ENCODE measurements at regions not wholly inside any gene's neighbourhood (a gene's known extent, or its start where the extent isn't known, plus 50 kb on each side); places are given as distances from the start of the nearest gene placed in this dataset.

DNA sequence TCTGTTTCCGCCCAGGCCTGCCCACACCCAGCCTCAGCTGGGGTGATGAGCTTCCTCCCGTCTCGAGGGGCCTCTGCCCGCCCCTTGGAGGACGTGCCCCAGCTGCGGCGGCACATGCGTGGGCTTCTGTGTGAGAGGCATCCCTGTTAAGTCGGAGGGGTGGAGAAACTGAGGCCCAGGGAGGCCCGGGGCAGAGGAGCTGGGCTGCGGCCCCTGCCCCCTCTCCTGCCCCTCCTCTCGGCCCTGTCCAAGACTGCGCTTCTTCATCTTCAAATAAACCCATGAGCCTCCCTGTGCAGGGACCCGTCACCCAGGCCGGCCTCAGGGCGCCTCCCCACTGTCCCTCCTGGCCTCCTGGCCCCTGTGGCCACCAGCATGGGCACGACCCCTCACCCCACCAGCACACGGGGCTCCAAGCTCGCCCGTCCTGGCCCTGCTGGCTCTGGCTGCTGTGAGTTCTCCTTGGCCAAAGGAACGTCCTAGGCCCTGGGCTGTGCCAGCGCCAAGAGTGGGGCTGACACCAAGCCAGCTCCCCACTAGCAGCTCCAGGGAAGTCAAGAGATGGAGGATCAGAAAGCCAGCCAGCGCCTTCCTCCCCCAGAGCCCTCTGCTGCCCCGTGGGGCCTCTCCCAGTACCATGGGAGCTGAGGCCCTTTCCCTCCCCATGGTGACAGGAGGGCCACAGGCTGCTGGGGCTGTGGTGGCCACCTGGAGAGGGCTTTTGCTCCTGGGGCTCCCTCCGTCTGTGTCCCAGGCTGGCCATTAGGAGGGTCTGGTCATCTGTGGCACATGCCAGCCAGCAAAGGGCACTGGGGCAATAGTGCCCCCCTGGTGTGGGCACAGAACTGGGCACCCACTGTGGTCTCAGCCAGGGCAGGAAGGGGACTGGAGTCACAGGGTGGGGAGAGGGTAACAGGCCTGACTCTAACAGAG, 180.4 kb downstream of the KIF26A start:
- WGBS, 2 donors (ENCODE audit: low coverage in 1 of 2): 74% methylated on average over 23 of the region's 25 CpGs; no CpG with 5 or more reads in 1 of the 2 donors
- no peaks in the 10 kb centered on the region for H3K9me3 ChIP-seq
- TF ChIP-seq POLR2AphosphoS5 (IDR thresholded peaks at IDR 0.05) (no peak), EP300 (IDR thresholded peaks at IDR 0.05; ENCODE audit: low read depth) (no peak), POLR2A (IDR thresholded peaks at IDR 0.05) (no peak)
- TF ChIP-seq, protein P1, sequence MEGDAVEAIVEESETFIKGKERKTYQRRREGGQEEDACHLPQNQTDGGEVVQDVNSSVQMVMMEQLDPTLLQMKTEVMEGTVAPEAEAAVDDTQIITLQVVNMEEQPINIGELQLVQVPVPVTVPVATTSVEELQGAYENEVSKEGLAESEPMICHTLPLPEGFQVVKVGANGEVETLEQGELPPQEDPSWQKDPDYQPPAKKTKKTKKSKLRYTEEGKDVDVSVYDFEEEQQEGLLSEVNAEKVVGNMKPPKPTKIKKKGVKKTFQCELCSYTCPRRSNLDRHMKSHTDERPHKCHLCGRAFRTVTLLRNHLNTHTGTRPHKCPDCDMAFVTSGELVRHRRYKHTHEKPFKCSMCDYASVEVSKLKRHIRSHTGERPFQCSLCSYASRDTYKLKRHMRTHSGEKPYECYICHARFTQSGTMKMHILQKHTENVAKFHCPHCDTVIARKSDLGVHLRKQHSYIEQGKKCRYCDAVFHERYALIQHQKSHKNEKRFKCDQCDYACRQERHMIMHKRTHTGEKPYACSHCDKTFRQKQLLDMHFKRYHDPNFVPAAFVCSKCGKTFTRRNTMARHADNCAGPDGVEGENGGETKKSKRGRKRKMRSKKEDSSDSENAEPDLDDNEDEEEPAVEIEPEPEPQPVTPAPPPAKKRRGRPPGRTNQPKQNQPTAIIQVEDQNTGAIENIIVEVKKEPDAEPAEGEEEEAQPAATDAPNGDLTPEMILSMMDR (IDR thresholded peaks at IDR 0.05): no peak
- DNase-seq: no peak
- H3K4me1 ChIP-seq: peaks cover 0 to 36% (median 23%) of the 10 kb centered on the region in 4 donors
- intact Hi-C loops (cut with DNase I; ENCODE audit: low total_unique reads) (no loop called here), in situ Hi-C loops (cut with MboI; ENCODE audit: low pct_ligation_motif_present in 1 of 4, low pct_unique_long_range_greater_than_20kb in 1 of 4, low sequenced_read_pairs in 3 of 4) (no loop called here)
- peaks cover 5% of the 10 kb centered on the region for H3K27me3 ChIP-seq
- no peak overlapping the region for H3K27ac ChIP-seq
- no peak overlapping the region for H3K4me3 ChIP-seq
- no peaks in the 10 kb centered on the region for H3K36me3 ChIP-seq

DNA sequence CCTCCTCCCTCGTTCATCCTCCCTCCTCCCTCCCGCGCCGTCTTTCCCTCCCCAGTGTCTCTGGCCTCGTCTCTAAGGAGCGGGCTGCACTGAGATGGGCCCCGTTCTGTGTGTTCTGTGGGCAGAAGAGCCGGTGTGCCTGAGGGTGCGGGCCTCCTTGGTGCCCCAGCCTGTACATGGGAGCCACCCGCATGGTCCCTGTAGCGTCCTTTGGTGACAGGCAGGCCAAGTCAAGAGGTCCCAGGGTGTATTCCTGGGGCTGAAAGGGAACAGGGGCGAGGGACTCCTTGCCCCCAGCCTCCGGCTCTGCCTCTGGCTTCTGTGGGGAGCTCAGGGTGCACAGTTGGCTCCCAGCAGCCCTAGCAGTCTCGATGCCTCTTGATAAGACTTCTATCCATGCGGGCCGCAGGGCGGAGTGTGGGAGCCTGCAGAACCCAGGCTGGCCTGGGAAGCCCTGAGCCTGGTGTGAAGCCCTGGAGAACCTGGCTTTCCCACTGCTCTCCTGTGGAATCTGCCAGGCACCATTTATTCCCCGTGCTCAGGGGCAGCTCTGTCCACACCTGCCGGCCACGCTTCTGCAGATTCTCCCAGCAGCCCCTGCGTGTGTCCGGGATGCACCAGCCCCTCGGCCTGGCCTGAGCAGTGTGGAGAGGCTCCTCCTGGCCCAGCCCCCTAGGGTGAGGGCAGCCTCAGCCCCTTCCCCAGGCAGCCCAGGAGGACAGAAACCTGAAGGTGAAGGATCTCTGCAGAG, 181.3 kb downstream of the KIF26A start:
- no peak for TF ChIP-seq EP300 (IDR thresholded peaks at IDR 0.05; ENCODE audit: low read depth)
- TF ChIP-seq POLR2A (IDR thresholded peaks at IDR 0.05): no peak
- TF ChIP-seq, protein P1 (IDR thresholded peaks at IDR 0.05): no peak
- TF ChIP-seq POLR2AphosphoS5 (IDR thresholded peaks at IDR 0.05): no peak
- DNase-seq: no peak
- Histone ChIP-seq H3K36me3 (no peaks in the 10 kb centered on the region), H3K27ac (no peak overlapping the region), H3K4me1 (peaks cover 0 to 36% (median 23%) of the 10 kb centered on the region in 4 donors), H3K9me3 (no peaks in the 10 kb centered on the region), H3K27me3 (peaks cover 5% of the 10 kb centered on the region), H3K4me3 (no peak overlapping the region)
- in situ Hi-C loops (cut with MboI; ENCODE audit: low pct_ligation_motif_present in 1 of 4, low pct_unique_long_range_greater_than_20kb in 1 of 4, low sequenced_read_pairs in 3 of 4) (no loop called here), intact Hi-C loops (cut with DNase I; ENCODE audit: low total_unique reads) (no loop called here)
- 95 to 100% methylated on average over 1 to 21 of the region's 23 CpGs for WGBS, 2 donors (ENCODE audit: low coverage in 1 of 2)

DNA sequence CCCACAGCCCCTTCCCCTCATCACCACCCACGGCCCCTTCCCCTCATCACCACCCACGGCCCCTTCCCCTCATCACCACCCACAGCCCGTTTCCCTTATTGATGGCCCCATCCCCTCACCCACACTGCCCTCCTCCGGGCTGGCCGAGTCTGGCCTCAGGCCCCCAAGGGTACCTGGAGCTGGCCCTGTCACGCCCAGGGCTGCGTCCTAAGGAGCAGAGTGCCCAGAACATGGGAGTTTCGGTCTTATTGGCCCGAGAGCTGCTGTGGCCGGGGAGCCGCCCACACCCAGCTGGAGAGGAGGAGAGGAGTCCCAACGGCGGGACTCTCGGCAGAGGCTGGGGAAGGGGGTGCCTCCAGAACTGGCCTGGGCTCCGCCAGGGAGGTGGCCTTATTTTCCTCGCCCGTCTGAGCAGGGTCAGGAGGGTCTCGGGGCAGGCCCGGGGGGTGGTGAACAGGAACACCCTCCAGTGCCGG, 182.3 kb downstream of the KIF26A start:
- H3K27ac ChIP-seq: no peak overlapping the region
- in situ Hi-C loops (cut with MboI; ENCODE audit: low pct_ligation_motif_present in 1 of 4, low pct_unique_long_range_greater_than_20kb in 1 of 4, low sequenced_read_pairs in 3 of 4) (no loop called here), intact Hi-C loops (cut with DNase I; ENCODE audit: low total_unique reads) (no loop called here)
- 21% methylated on average over 18 of the region's 20 CpGs; no CpG with 5 or more reads in 1 of the 2 donors for WGBS, 2 donors (ENCODE audit: low coverage in 1 of 2)
- no peak overlapping the region for H3K4me3 ChIP-seq
- H3K9me3 ChIP-seq: no peaks in the 10 kb centered on the region
- H3K36me3 ChIP-seq: no peaks in the 10 kb centered on the region
- H3K27me3 ChIP-seq: peaks cover 5% of the 10 kb centered on the region
- H3K4me1 ChIP-seq: peaks cover 0 to 35% (median 23%) of the 10 kb centered on the region in 4 donors
- TF ChIP-seq POLR2AphosphoS5 (IDR thresholded peaks at IDR 0.05): no peak
- TF ChIP-seq, protein P1 (IDR thresholded peaks at IDR 0.05): no peak
- no peak for TF ChIP-seq EP300 (IDR thresholded peaks at IDR 0.05; ENCODE audit: low read depth)
- TF ChIP-seq POLR2A (IDR thresholded peaks at IDR 0.05): no peak
- DNase-seq: no peak
